Activated naive CD8-positive, alpha-beta T cell treated with anti-CD3 and anti-CD28 coated beads, Interleukin-2, amount 50 U/mL, for 24 hours (primary cell): ENCODE measurements at regions not wholly inside any gene's neighbourhood (a gene's known extent, or its start where the extent isn't known, plus 50 kb on each side); places are given as distances from the start of the nearest gene placed in this dataset.
"Not testable (repeated sequence)": the region's sequence is repeated elsewhere in the genome, so short reads cannot be mapped to it uniquely, and the experiment has no call there.

Source experiments
- ATAC-seq: fragments of 150-1000 bp; cut with Tn5 transposase; one replicate; pipeline ENCODE4 v1.10.0; 2021
- DNase-seq: peaks from one replicate; pipeline ENCODE4 v3.0.0; 2021
- H3K27ac Mint-ChIP-seq: one replicate; pipeline ENCODE4 v1.8.0; 2021; ENCODE audit warnings: mild to moderate bottlenecking, mixed read lengths
- H3K27me3 Mint-ChIP-seq: one replicate; pipeline ENCODE4 v1.8.0; 2021; ENCODE audit warnings: mixed read lengths
- H3K36me3 Mint-ChIP-seq: one replicate; pipeline ENCODE4 v1.8.0; 2021; ENCODE audit warnings: low read depth, mixed read lengths
- H3K4me1 Mint-ChIP-seq: one replicate; pipeline ENCODE4 v1.8.0; 2021; ENCODE audit warnings: mixed read lengths
- H3K4me3 Mint-ChIP-seq: one replicate; pipeline ENCODE4 v1.8.0; 2021; ENCODE audit warnings: mild to moderate bottlenecking, moderate library complexity, mixed read lengths
- H3K9me3 Mint-ChIP-seq: one replicate; pipeline ENCODE4 v1.8.0; 2021; ENCODE audit warnings: mixed read lengths

- Mint-ChIP-seq H3K9me3 (peaks cover under 1% of the 10 kb centered on the region), H3K4me1 (no peaks in the 10 kb centered on the region), H3K36me3 (no peaks in the 10 kb centered on the region), H3K27ac (no peak overlapping the region), H3K27me3 (no peaks in the 10 kb centered on the region), H3K4me3 (no peak overlapping the region)
- no peak for ATAC-seq
- no peak for DNase-seq
Measured at GRCh38 chr5:92969191-92969780, 611.7 kb downstream of the NR2F1-AS1 start.

- H3K36me3 Mint-ChIP-seq = no peaks in the 10 kb centered on the region
- no peaks in the 10 kb centered on the region for H3K4me1 Mint-ChIP-seq
- DNase-seq = no peak
- H3K27me3 Mint-ChIP-seq = no peaks in the 10 kb centered on the region
- no peak overlapping the region for H3K27ac Mint-ChIP-seq
- H3K9me3 Mint-ChIP-seq = no peaks in the 10 kb centered on the region
- ATAC-seq = no peak
- no peak overlapping the region for H3K4me3 Mint-ChIP-seq
Measured at GRCh38 chr5:92963800-92964199, 617.2 kb downstream of the NR2F1-AS1 start.

- H3K4me1 Mint-ChIP-seq = no peaks in the 10 kb centered on the region
- DNase-seq = no peak
- no peaks in the 10 kb centered on the region for H3K27me3 Mint-ChIP-seq
- no peaks in the 10 kb centered on the region for H3K36me3 Mint-ChIP-seq
- no peak overlapping the region for H3K4me3 Mint-ChIP-seq
- no peak for ATAC-seq
- H3K27ac Mint-ChIP-seq = no peak overlapping the region
- no peaks in the 10 kb centered on the region for H3K9me3 Mint-ChIP-seq
Measured at GRCh38 chr5:92962752-92963151, 618.3 kb downstream of the NR2F1-AS1 start.

GRCh38 chr5:92956886-92957285 is 624.1 kb downstream of the NR2F1-AS1 start:
- H3K27me3 Mint-ChIP-seq = no peaks in the 10 kb centered on the region
- no peaks in the 10 kb centered on the region for H3K36me3 Mint-ChIP-seq
- no peak overlapping the region for H3K27ac Mint-ChIP-seq
- no peaks in the 10 kb centered on the region for H3K4me1 Mint-ChIP-seq
- no peak overlapping the region for H3K4me3 Mint-ChIP-seq
- DNase-seq (no peak), ATAC-seq (no peak)
- peaks cover 17% of the 10 kb centered on the region for H3K9me3 Mint-ChIP-seq

DNA sequence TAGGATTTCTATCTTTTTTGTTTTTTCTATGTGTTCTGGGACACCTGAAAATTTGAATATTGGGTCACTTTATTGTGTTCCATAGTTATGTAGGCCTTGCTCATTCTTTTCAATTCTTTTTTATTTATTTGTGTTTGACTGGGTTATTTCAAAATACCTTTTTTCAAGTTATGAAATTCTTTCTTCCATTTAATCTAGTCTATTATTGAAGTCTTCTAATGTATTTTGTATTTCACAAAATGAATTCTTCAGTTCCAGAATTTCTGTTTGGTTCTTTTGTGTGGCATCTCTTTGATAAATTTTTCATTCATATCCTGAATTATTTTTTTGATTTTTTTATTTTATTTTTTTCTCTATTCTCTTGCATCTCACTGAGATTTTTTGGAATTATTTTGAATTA is 628.8 kb downstream of the NR2F1-AS1 start:
- ATAC-seq (no peak), DNase-seq (no peak)
- Mint-ChIP-seq H3K27me3 (no peaks in the 10 kb centered on the region), H3K27ac (no peak overlapping the region), H3K4me1 (no peaks in the 10 kb centered on the region), H3K36me3 (no peaks in the 10 kb centered on the region), H3K9me3 (peaks cover 46% of the 10 kb centered on the region), H3K4me3 (no peak overlapping the region)

DNA sequence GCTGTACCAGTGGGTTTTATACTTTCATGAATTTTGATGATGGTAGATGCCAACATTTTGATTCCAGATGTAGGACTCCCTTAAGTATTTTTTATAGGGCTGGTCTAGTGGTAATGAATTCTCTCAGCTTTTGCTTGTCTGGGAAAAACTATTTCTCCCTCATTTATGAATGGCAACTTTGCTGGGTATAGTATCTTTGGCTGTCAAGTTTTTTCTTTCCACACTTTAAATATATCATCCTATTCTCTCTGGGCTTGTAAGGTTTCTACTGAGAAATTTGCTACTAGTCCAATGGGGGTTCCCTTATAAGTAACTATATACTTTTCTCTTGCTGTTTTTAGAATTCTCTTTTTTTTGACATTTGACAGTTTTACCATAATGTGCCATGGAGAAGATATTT is 629.3 kb downstream of the NR2F1-AS1 start:
- H3K4me3 Mint-ChIP-seq = no peak overlapping the region
- DNase-seq (no peak), ATAC-seq (no peak)
- H3K4me1 Mint-ChIP-seq = no peaks in the 10 kb centered on the region
- H3K27me3 Mint-ChIP-seq = no peaks in the 10 kb centered on the region
- H3K36me3 Mint-ChIP-seq = no peaks in the 10 kb centered on the region
- H3K9me3 Mint-ChIP-seq = peaks cover 47% of the 10 kb centered on the region
- H3K27ac Mint-ChIP-seq = no peak overlapping the region

GRCh38 chr5:92946546-92946945 is 634.5 kb downstream of the NR2F1-AS1 start:
- Mint-ChIP-seq H3K36me3 (no peaks in the 10 kb centered on the region), H3K4me3 (no peak overlapping the region), H3K9me3 (peaks cover 26% of the 10 kb centered on the region), H3K27ac (no peak overlapping the region), H3K27me3 (no peaks in the 10 kb centered on the region), H3K4me1 (no peaks in the 10 kb centered on the region)
- DNase-seq (no peak), ATAC-seq (no peak)

DNA sequence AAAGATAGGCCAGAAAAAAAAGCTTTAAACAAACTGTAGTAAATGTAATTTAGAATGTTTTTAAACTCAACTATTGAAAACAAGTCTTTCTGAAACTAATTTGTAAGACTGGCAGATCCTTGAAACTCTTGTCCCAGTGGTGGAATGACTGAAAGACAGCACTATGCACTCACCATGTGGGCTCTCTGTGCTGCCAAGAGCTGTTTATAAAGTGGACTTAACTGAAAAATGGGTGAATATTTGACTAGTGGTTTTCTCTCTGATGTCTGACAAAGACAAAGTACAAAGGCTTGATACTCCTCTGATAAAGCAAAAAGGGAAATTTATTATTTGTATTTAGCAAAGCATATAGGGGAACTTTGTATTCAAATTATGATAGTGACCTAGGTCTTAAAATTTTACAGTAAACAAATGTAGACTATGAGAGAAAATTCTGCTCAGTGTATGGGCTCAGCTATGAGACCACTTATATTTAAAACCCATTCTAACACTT is 635.4 kb downstream of the NR2F1-AS1 start:
- H3K27me3 Mint-ChIP-seq = no peaks in the 10 kb centered on the region
- peaks cover 21% of the 10 kb centered on the region for H3K9me3 Mint-ChIP-seq
- DNase-seq (no peak), ATAC-seq (no peak)
- no peaks in the 10 kb centered on the region for H3K36me3 Mint-ChIP-seq
- no peak overlapping the region for H3K27ac Mint-ChIP-seq
- H3K4me1 Mint-ChIP-seq = no peaks in the 10 kb centered on the region
- H3K4me3 Mint-ChIP-seq = no peak overlapping the region

DNA sequence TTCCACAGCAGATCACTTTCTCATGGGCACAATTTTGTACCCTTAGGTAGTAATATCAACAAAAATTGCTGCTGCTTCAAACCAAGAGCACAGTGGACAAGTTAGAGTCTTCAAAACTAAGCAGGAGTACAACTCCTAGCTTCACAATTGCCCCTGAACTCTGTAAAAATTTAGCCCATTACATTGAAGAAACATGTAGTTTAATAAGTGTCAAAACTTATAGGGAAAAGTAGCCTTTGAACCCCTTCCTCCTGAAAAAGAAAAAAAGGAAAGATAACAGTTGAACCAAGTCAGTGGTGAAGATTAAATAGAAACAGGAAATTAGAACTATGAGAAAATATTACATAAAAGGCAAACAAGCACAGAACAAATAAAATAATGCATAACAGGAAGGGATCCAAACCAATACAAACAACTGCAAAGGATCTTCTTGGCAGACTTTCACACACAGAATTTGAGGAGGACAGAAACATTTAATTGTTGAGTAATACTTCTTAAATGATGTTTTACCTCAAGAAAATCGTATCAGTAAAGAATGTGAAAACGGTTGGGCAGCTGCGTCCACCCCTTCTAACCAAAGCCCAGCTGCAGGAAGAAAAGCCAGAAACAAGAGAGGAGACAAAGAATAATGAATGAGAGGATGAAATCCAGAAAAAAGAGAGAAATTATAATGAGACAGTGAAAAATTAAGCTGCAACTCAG is 636.0 kb downstream of the NR2F1-AS1 start:
- Mint-ChIP-seq H3K4me3 (no peak overlapping the region), H3K9me3 (peaks cover 18% of the 10 kb centered on the region), H3K4me1 (no peaks in the 10 kb centered on the region), H3K36me3 (no peaks in the 10 kb centered on the region), H3K27ac (no peak overlapping the region), H3K27me3 (no peaks in the 10 kb centered on the region)
- ATAC-seq (no peak), DNase-seq (no peak)

GRCh38 chr5:92944337-92944736 is 636.7 kb downstream of the NR2F1-AS1 start:
- DNase-seq = no peak
- peaks cover 16% of the 10 kb centered on the region for H3K9me3 Mint-ChIP-seq
- H3K4me3 Mint-ChIP-seq = no peak overlapping the region
- H3K27ac Mint-ChIP-seq = no peak overlapping the region
- H3K36me3 Mint-ChIP-seq = no peaks in the 10 kb centered on the region
- no peaks in the 10 kb centered on the region for H3K4me1 Mint-ChIP-seq
- no peaks in the 10 kb centered on the region for H3K27me3 Mint-ChIP-seq
- no peak for ATAC-seq

DNA sequence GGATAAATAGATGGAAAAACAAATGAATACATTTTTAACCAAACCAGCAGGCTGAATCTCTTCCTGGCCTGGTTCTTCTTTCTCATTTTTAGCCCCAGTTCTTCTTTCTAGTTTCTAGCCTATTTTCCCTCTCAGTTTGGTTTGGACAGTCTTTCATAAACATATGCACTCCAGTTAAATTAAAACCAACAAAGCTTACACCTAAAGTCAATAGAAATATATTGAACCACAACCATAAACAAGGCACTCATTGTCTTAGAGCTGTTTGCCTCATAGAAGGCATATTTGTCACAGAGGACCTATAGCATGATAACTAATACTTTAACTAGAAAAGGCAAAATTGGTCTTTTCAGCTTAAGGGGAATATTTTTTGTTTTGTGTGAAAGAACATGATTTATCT is 638.3 kb downstream of the NR2F1-AS1 start:
- no peak overlapping the region for H3K4me3 Mint-ChIP-seq
- H3K36me3 Mint-ChIP-seq = no peaks in the 10 kb centered on the region
- no peak overlapping the region for H3K27ac Mint-ChIP-seq
- DNase-seq = no peak
- no peaks in the 10 kb centered on the region for H3K27me3 Mint-ChIP-seq
- H3K4me1 Mint-ChIP-seq = no peaks in the 10 kb centered on the region
- ATAC-seq = no peak
- H3K9me3 Mint-ChIP-seq = peaks cover 4% of the 10 kb centered on the region

GRCh38 chr5:92941806-92942205 is 639.2 kb downstream of the NR2F1-AS1 start:
- DNase-seq (no peak), ATAC-seq (no peak)
- no peaks in the 10 kb centered on the region for H3K4me1 Mint-ChIP-seq
- H3K36me3 Mint-ChIP-seq = no peaks in the 10 kb centered on the region
- H3K9me3 Mint-ChIP-seq = no peaks in the 10 kb centered on the region
- H3K27ac Mint-ChIP-seq = no peak overlapping the region
- H3K27me3 Mint-ChIP-seq = no peaks in the 10 kb centered on the region
- H3K4me3 Mint-ChIP-seq = no peak overlapping the region

DNA sequence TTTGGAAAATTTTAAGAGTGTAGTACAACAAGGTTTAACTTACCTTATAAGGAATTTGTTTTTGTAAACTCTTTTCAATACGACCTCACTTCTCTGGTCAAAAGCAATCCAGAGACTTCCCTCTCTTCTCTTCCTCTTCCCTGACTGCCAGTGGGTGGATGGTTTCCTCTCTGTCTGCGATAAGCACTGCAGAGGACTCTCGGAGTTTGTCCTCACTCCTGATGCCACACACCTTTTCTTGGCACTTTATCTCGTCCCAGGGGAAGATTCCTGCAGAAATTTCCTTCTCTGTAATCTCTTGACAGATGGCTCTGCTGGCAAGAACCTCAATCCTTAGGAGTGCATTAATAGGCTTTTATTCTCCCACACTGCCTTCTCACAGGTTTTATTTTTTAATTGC is 641.6 kb downstream of the NR2F1-AS1 start:
- ATAC-seq (no peak), DNase-seq (no peak)
- Mint-ChIP-seq H3K9me3 (no peaks in the 10 kb centered on the region), H3K4me3 (no peak overlapping the region), H3K36me3 (no peaks in the 10 kb centered on the region), H3K27ac (no peak overlapping the region), H3K4me1 (no peaks in the 10 kb centered on the region), H3K27me3 (no peaks in the 10 kb centered on the region)

GRCh38 chr5:92937396-92937795 is 643.6 kb downstream of the NR2F1-AS1 start:
- DNase-seq, H3K9me3 Mint-ChIP-seq, H3K27me3 Mint-ChIP-seq, H3K4me1 Mint-ChIP-seq, H3K4me3 Mint-ChIP-seq, H3K27ac Mint-ChIP-seq, ATAC-seq, H3K36me3 Mint-ChIP-seq: not testable (repeated sequence)

- no peak for ATAC-seq
- Mint-ChIP-seq H3K4me1 (no peaks in the 10 kb centered on the region), H3K4me3 (no peak overlapping the region), H3K36me3 (no peaks in the 10 kb centered on the region), H3K9me3 (no peaks in the 10 kb centered on the region), H3K27ac (no peak overlapping the region), H3K27me3 (no peaks in the 10 kb centered on the region)
- DNase-seq = no peak
Measured at GRCh38 chr5:92930057-92930456, 651.0 kb downstream of the NR2F1-AS1 start.
